ENCODE measurements at regions not wholly inside any gene's neighbourhood (a gene's known extent, or its start where the extent isn't known, plus 50 kb on each side); places are given as distances from the start of the nearest gene placed in this dataset.

DNA sequence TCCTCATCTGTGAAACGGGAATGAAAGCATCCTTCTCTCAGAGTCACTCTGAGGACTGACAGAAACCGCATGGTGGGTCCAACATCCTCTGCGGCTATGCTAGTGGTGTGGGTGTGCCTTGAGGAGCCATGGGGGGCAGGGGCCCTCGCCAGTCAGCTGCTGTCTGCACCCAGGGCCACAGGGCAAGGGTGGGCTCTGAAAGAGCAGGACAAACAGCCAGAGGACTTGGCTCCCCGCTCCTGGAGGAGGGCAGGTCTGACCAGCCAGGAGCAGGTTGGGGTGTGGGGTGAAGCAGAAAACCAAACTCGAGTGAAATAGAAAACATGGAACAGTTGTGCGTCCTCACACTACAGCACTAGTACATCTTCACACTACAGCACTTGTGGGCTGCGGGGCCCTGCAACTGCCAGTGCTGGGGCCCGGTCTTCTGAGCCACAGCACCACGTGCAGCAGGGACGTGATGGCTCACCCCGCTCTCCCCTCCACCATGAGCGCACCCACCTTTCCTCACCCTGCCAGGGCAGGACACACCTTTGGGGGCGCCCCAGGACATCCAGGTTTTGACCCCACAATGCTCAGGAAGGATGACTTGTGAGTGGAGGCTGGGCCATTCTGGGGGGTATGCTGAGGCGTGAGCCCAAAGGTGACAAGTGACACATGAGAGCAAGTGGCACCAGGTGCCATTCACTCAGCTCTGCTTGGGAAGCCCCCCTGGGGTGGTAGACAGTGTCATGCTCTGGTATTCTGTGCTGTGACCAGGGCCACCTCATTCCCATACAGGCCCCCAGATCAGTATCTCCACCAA is 96.1 kb upstream of the RET start:
- H3K36me3 ChIP-seq (ENCODE audit: low read depth), result no peaks in the 10 kb centered on the region
- H2AFZ ChIP-seq, result no peak overlapping the region
- H3F3A ChIP-seq (ENCODE audit: insufficient read depth, low read depth), result no peaks in the 10 kb centered on the region
- no peak overlapping the region for H3K4me3 ChIP-seq
- ChIA-PET CTCF (no interaction called here), POLR2A (ENCODE audit: unreplicated experiment) (no interaction called here)
- H3K4me1 ChIP-seq (replicated peaks; ENCODE audit: insufficient read depth), result no peaks in the 10 kb centered on the region
- H3K79me2 ChIP-seq (ENCODE audit: low read depth), result no peaks in the 10 kb centered on the region
- no peaks in the 10 kb centered on the region for H3K9me3 ChIP-seq (ENCODE audit: insufficient read depth, low read depth)
- no peak for DNase-seq
- H3K27me3 ChIP-seq (ENCODE audit: insufficient read depth, low read depth), result no peaks in the 10 kb centered on the region; the same call in 1 of the 2 replicates
- H3K27ac ChIP-seq, result no peak overlapping the region
- no TSS peak for BruUV-seq (replicated peaks)
- intact Hi-C loops (cut with micrococcal nuclease; ENCODE audit: unreplicated experiment), result no loop called here
- H3K4me2 ChIP-seq, result no peak overlapping the region
- no peaks in the 10 kb centered on the region for H3K9me2 ChIP-seq (ENCODE audit: insufficient read depth)
- TF ChIP-seq, protein P1, sequence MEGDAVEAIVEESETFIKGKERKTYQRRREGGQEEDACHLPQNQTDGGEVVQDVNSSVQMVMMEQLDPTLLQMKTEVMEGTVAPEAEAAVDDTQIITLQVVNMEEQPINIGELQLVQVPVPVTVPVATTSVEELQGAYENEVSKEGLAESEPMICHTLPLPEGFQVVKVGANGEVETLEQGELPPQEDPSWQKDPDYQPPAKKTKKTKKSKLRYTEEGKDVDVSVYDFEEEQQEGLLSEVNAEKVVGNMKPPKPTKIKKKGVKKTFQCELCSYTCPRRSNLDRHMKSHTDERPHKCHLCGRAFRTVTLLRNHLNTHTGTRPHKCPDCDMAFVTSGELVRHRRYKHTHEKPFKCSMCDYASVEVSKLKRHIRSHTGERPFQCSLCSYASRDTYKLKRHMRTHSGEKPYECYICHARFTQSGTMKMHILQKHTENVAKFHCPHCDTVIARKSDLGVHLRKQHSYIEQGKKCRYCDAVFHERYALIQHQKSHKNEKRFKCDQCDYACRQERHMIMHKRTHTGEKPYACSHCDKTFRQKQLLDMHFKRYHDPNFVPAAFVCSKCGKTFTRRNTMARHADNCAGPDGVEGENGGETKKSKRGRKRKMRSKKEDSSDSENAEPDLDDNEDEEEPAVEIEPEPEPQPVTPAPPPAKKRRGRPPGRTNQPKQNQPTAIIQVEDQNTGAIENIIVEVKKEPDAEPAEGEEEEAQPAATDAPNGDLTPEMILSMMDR (conservative IDR thresholded peaks at IDR 0.05), result no peak
- TF ChIP-seq EZH2 (IDR thresholded peaks at IDR 0.05; ENCODE audit: low read depth), result no peak
- no peaks in the 10 kb centered on the region for H4K20me1 ChIP-seq (ENCODE audit: insufficient read depth)

DNA sequence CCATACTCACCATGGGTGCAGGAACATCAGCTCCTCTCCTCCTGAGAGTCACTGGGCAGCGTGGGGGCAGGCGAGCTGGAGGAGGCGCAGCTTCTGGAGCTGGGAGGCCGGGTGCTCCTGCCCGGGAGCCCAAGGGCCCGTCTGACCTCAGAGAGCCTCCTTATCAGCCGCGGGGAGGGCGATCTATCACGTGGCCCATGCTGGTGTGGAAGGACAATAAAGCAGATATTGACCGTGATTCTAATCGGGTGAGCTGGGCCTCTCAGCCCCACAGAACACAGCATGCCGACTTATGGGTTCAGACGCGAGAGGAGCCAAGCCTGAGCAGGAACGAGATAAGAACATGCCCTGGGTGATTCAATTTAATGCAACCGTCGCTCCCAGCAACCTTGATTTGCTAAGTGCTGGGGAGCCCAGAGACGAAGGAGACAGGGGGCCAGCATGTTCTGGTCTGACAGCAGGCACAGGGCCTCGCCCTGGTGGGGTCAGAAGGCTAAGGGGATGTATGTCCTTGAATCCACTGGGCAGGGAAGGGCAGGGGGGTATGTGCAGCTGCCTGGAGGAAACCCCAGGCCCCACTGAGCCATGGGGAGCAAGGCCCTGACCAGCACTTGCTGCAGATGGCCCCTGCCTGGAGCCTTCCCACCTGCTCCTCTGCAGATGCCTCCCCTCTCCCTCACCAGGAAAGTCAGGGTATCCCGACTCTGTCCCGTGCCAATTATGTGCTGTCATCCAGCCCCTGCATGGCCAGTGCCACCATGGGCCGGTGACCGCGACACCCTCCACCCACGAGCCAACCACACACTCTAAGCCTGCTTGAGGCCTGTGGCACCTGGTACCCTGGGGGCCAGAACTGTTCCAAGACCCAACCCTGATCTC is 95.3 kb upstream of the RET start:
- no peaks in the 10 kb centered on the region for H4K20me1 ChIP-seq (ENCODE audit: insufficient read depth)
- H3K4me1 ChIP-seq (replicated peaks; ENCODE audit: insufficient read depth), result no peaks in the 10 kb centered on the region
- CTCF ChIA-PET, result no interaction called here
- H3K79me2 ChIP-seq (ENCODE audit: low read depth), result no peaks in the 10 kb centered on the region
- H3F3A ChIP-seq (ENCODE audit: insufficient read depth, low read depth), result no peaks in the 10 kb centered on the region
- intact Hi-C loops (cut with micrococcal nuclease; ENCODE audit: unreplicated experiment), result no loop called here
- no peaks in the 10 kb centered on the region; the same call in 1 of the 2 replicates for H3K27me3 ChIP-seq (ENCODE audit: insufficient read depth, low read depth)
- no peak overlapping the region for H2AFZ ChIP-seq
- no peak overlapping the region for H3K27ac ChIP-seq
- no peak overlapping the region for H3K4me3 ChIP-seq
- no TSS peak for BruUV-seq (replicated peaks)
- TF ChIP-seq EZH2 (IDR thresholded peaks at IDR 0.05; ENCODE audit: low read depth), result no peak
- TF ChIP-seq, protein P1 (conservative IDR thresholded peaks at IDR 0.05), result no peak
- no peaks in the 10 kb centered on the region for H3K9me3 ChIP-seq (ENCODE audit: insufficient read depth, low read depth)
- no peak for DNase-seq
- H3K9me2 ChIP-seq (ENCODE audit: insufficient read depth), result no peaks in the 10 kb centered on the region
- POLR2A ChIA-PET (ENCODE audit: unreplicated experiment), result no interaction called here
- H3K4me2 ChIP-seq, result no peak overlapping the region
- no peaks in the 10 kb centered on the region for H3K36me3 ChIP-seq (ENCODE audit: low read depth)

DNA sequence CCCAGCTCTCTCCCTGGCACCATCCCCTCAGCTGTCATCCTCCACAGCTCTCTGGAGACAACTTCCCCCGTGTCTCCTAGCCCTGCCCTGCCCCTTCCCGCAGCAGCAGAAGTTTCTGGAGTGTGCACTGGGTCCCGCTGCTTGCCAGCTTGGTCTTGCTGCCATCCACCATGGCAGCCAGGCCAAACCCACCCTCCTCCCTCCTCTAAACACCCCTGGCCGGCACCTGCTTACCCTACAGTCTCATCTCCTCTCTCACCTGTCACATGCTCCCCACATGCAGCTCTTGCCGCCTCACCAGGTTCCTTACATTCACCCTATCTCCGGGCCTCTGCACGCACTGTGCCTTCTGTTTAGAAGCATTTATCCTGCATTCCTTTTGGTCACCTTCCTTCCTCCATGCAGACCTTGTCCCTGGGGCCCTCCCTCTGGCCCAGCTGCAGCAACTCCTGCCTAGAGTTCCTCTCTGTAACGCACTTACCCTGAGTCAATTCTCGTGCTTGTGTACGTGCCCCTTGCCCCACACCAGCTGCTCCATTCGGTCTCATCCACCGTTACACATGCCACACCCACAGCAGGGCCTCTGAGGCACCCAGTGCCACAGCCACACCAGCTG is 93.9 kb upstream of the RET start:
- no TSS peak for BruUV-seq (replicated peaks)
- Histone ChIP-seq H3F3A (ENCODE audit: insufficient read depth, low read depth) (no peaks in the 10 kb centered on the region), H4K20me1 (ENCODE audit: insufficient read depth) (no peaks in the 10 kb centered on the region), H3K9me3 (ENCODE audit: insufficient read depth, low read depth) (no peaks in the 10 kb centered on the region), H3K36me3 (ENCODE audit: low read depth) (no peaks in the 10 kb centered on the region), H3K4me3 (no peak overlapping the region), H3K9me2 (ENCODE audit: insufficient read depth) (no peaks in the 10 kb centered on the region), H3K4me2 (no peak overlapping the region), H3K4me1 (replicated peaks; ENCODE audit: insufficient read depth) (no peaks in the 10 kb centered on the region), H3K27ac (no peak overlapping the region), H3K79me2 (ENCODE audit: low read depth) (no peaks in the 10 kb centered on the region), H3K27me3 (ENCODE audit: insufficient read depth, low read depth) (no peaks in the 10 kb centered on the region; the same call in 1 of the 2 replicates), H2AFZ (no peak overlapping the region)
- intact Hi-C loops (cut with micrococcal nuclease; ENCODE audit: unreplicated experiment), result no loop called here
- ChIA-PET POLR2A (ENCODE audit: unreplicated experiment) (no interaction called here), CTCF (no interaction called here)
- no peak for DNase-seq
- TF ChIP-seq, protein P1 (conservative IDR thresholded peaks at IDR 0.05), result no peak
- TF ChIP-seq EZH2 (IDR thresholded peaks at IDR 0.05; ENCODE audit: low read depth), result no peak

Measured in PC-9 (cell line).